PC-3 (cell line): ENCODE measurements at regions not wholly inside any gene's neighbourhood (a gene's known extent, or its start where the extent isn't known, plus 50 kb on each side); places are given as distances from the start of the nearest gene placed in this dataset.

Experiments
- ATAC-seq: fragments of 200-7000 bp; cut with Tn5 transposase; 2 replicates; pipeline ENCODE4 v1.9.1; 2020; ENCODE audit warnings: mild to moderate bottlenecking, moderate library complexity
- BruUV-seq: library from RNA; stranded (reverse); fragments of 400-500 nt; replicated peaks from 2 replicates; lab custom pipeline; 2021; lab: Mats Ljungman, UMichigan
- CTCF ChIA-PET: fragments of 300-600 bp; sonication (Branson Sonifier 250); formaldehyde crosslinking; loops from one replicate; lab custom pipeline; 2022; ENCODE audit warnings: antibody characterized with exemption; lab: Charles Lee
- POLR2A ChIA-PET: fragments of 300-600 bp; sonication (Branson Sonifier 250); formaldehyde crosslinking; loops from one replicate; lab custom pipeline; 2022; ENCODE audit warnings: antibody characterized with exemption; ENCODE audit not compliant: unreplicated experiment; lab: Charles Lee
- DNase-seq: peaks from one replicate; pipeline ENCODE4 v3.0.0-alpha.2; 2015
- H2AFZ ChIP-seq: fragments of 300-600 bp; sonication (generic); 2 replicates; pipeline ENCODE4 v1.6.0; 2016; ENCODE audit warnings: antibody characterized with exemption, low read length
- H3F3A ChIP-seq: fragments of 300-600 bp; sonication (generic); one replicate; pipeline ENCODE4 v1.6.0; 2017; ENCODE audit warnings: antibody characterized with exemption, low read length, control low read depth, mild to moderate bottlenecking; ENCODE audit not compliant: unreplicated experiment
- H3K27ac ChIP-seq: fragments of 300-600 bp; sonication (generic); 2 replicates; pipeline ENCODE4 v1.5.1; 2016; ENCODE audit warnings: mild to moderate bottlenecking, low read length
- H3K27me3 ChIP-seq: fragments of 300-600 bp; sonication (generic); 2 replicates; pipeline ENCODE4 v1.6.1; 2016; ENCODE audit warnings: low read length, mixed read lengths
- H3K36me3 ChIP-seq: fragments of 300-600 bp; sonication (generic); 2 replicates; pipeline ENCODE4 v1.6.1; 2016; ENCODE audit warnings: low read depth, mixed run types, low read length, mixed read lengths
- H3K4me1 ChIP-seq: fragments of 300-600 bp; sonication (generic); 2 replicates; pipeline ENCODE4 v1.5.1; 2016; ENCODE audit warnings: low read length; ENCODE audit not compliant: insufficient read depth
- H3K4me2 ChIP-seq: fragments of 300-600 bp; sonication (generic); 2 replicates; pipeline ENCODE4 v1.6.0; 2016; ENCODE audit warnings: low read length
- H3K4me3 ChIP-seq: fragments of 300-600 bp; sonication (generic); 2 replicates; pipeline ENCODE4 v1.5.1; 2016; ENCODE audit warnings: mild to moderate bottlenecking, low read length, mixed read lengths
- H3K79me2 ChIP-seq: fragments of 300-600 bp; sonication (generic); 2 replicates; pipeline ENCODE4 v1.6.1; 2017; ENCODE audit warnings: low read length, mixed read lengths
- H3K9ac ChIP-seq: fragments of 300-600 bp; sonication (generic); 2 replicates; pipeline ENCODE4 v1.6.0; 2016; ENCODE audit warnings: mild to moderate bottlenecking, low read length
- H3K9me2 ChIP-seq: fragments of 300-600 bp; sonication (generic); replicated peaks from 2 replicates; pipeline ENCODE4 v1.6.1; 2016; ENCODE audit warnings: mixed run types, low read length, mixed read lengths
- H3K9me3 ChIP-seq: fragments of 300-600 bp; sonication (generic); 2 replicates; pipeline ENCODE4 v1.6.1; 2016; ENCODE audit warnings: low read length, mixed read lengths
- H4K20me1 ChIP-seq: fragments of 300-600 bp; sonication (generic); 2 replicates; pipeline ENCODE4 v1.6.1; 2016; ENCODE audit warnings: low read length, mixed read lengths
- CTCF ChIP-seq: fragments of 300-600 bp; sonication (generic); conservative IDR thresholded peaks from 2 replicates; pipeline ENCODE4 v1.5.1; 2017; ENCODE audit warnings: antibody characterized with exemption, low read depth, mild to moderate bottlenecking, low read length
- EZH2 ChIP-seq: fragments of 300-600 bp; sonication (generic); IDR thresholded peaks from one replicate; pipeline ENCODE4 v1.6.1; 2017; ENCODE audit warnings: antibody characterized with exemption, mild to moderate bottlenecking, low read length; ENCODE audit not compliant: unreplicated experiment
- EZH2phosphoT487 ChIP-seq: fragments of 300-600 bp; sonication (generic); IDR thresholded peaks from 2 replicates; pipeline ENCODE4 v1.6.1; 2018; ENCODE audit warnings: mild to moderate bottlenecking, antibody characterized with exemption, low read length, borderline replicate concordance
- intact Hi-C: fragments of 100-400 bp; cut with micrococcal nuclease; formaldehyde crosslinking; loops from 2 replicates; pipeline ENCODE4 v1.9.0; 2023

DNA sequence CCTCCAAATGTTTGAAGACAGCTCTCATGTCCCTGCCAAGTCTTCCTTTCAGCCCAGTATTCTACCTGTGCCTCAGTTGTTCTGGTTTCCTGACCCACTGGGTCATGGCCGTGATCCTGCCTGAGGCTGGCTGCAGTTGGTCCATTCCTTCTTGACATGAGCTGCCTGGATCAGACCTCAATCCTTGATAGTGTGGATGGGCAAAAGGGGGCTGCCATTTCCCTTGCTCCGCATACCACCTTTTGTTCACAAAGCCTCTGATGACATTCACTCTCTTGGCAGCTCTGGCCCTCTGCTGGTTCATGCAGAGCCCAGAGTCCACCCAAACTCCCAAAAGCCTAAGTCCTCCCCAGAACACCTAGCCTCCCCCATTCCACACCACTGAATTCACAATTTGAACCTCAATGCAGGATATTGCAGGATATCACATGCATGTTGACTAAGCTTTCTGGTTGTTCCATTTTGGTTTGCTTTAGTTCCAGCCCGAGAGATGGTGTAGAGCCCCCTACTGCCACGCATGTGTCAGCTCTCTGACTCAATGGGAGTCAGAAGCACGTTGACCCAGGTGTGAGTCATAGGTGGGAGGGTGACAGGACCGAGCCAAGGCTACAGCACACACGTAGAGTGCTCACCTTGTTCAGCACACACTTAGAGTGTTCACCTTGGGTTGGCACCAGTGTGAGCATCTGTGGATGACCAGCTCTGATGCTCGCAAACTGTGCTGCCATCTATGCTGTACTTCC, 137.2 kb downstream of the MTX3 start:
- ChIA-PET CTCF (no interaction called here), POLR2A (no interaction called here)
- DNase-seq (peak; percentile 69), ATAC-seq (0 out of 2 replicates have a peak, but pooled peaks have one; percentile 49)
- Histone ChIP-seq H4K20me1 (no peaks in the 10 kb centered on the region), H3F3A (no peaks in the 10 kb centered on the region), H3K4me2 (no peak overlapping the region), H3K4me1 (peaks cover 4% of the 10 kb centered on the region; the same call in 1 of the 2 replicates), H2AFZ (no peak overlapping the region), H3K36me3 (no peaks in the 10 kb centered on the region), H3K27ac (no peak overlapping the region), H3K9me3 (no peaks in the 10 kb centered on the region), H3K79me2 (no peaks in the 10 kb centered on the region), H3K9me2 (no peaks in the 10 kb centered on the region), H3K9ac (no peak overlapping the region), H3K4me3 (no peak overlapping the region), H3K27me3 (no peaks in the 10 kb centered on the region)
- BruUV-seq: no TSS peak
- TF ChIP-seq EZH2 (no peak), EZH2phosphoT487 (no peak), CTCF (peak; percentile 38)
- intact Hi-C loops: loop anchor here (5.0 kb wide), 1 partner anchor 152 kb away; no protein-coding TSS in a partner anchor

DNA sequence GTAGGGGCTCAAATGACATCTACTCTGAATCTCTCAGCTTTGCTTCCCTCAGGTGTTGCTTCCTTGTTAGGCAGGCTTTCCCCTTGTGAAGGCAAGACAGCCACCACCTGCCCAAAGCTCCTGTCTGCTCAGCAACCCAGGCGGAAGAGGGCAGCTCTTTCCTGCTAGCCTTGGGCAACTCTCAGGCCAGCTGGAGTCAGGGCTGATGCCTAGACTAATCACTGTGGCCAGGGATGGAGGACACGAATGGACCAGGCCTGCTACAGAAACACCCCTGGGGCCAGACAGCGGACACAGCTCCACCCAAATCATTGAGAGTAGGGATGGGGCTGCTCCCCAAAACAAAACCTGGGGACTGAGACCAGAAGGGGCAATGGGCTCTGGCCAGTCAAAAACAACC, 138.0 kb downstream of the MTX3 start:
- H3K9me2 ChIP-seq: no peaks in the 10 kb centered on the region
- H3K4me1 ChIP-seq: peaks cover 4% of the 10 kb centered on the region; the same call in 1 of the 2 replicates
- ChIA-PET POLR2A (no interaction called here), CTCF (no interaction called here)
- DNase-seq (no peak), ATAC-seq (no peak)
- no peak for TF ChIP-seq EZH2phosphoT487
- TF ChIP-seq EZH2: no peak
- TF ChIP-seq CTCF: no peak
- no peak overlapping the region for H2AFZ ChIP-seq
- H4K20me1 ChIP-seq: no peaks in the 10 kb centered on the region
- no peaks in the 10 kb centered on the region for H3K36me3 ChIP-seq
- H3K27ac ChIP-seq: no peak overlapping the region
- H3K79me2 ChIP-seq: no peaks in the 10 kb centered on the region
- intact Hi-C loops: loop anchor here (5.0 kb wide), 1 partner anchor 151 kb away; no protein-coding TSS in a partner anchor
- H3K4me3 ChIP-seq: no peak overlapping the region
- no peaks in the 10 kb centered on the region for H3K27me3 ChIP-seq
- no peaks in the 10 kb centered on the region for H3K9me3 ChIP-seq
- H3F3A ChIP-seq: no peaks in the 10 kb centered on the region
- no peak overlapping the region for H3K4me2 ChIP-seq
- H3K9ac ChIP-seq: no peak overlapping the region
- no TSS peak for BruUV-seq

DNA sequence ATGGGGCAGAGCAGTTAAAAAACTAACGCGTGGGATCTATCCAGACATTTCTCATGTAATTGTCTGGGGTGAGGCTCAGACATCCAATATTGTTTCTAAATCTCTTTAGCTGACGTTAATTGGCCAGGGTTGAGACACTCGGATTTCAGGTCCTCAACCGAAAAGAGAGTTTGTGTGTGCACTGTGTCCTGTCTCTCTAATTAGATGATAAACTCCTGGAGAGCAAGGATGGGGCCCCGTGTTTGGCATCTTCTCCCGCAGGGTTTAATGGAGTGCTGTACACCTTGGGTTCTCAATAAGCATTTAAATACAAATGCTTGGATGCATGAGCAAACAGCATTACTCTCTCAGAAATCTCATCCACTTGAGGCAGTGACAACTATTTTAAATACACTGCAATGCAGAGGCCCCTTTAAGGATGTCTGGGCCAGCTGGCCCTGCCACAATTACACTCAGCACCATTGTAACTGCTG, 139.6 kb downstream of the MTX3 start:
- no peak for ATAC-seq
- H3K27me3 ChIP-seq: no peaks in the 10 kb centered on the region
- H3F3A ChIP-seq: no peaks in the 10 kb centered on the region
- DNase-seq: no peak
- peaks cover 4% of the 10 kb centered on the region; the same call in 1 of the 2 replicates for H3K4me1 ChIP-seq
- ChIA-PET CTCF (no interaction called here), POLR2A (no interaction called here)
- no peak for TF ChIP-seq CTCF
- no peak for TF ChIP-seq EZH2phosphoT487
- no peak for TF ChIP-seq EZH2
- no peaks in the 10 kb centered on the region for H3K36me3 ChIP-seq
- no peaks in the 10 kb centered on the region for H4K20me1 ChIP-seq
- no peaks in the 10 kb centered on the region for H3K79me2 ChIP-seq
- intact Hi-C loops: loop anchor here (5.0 kb wide), 1 partner anchor 149 kb away; no protein-coding TSS in a partner anchor
- H3K4me2 ChIP-seq: no peak overlapping the region
- H3K9me3 ChIP-seq: no peaks in the 10 kb centered on the region
- no TSS peak for BruUV-seq
- no peak overlapping the region for H3K4me3 ChIP-seq
- no peak overlapping the region for H3K9ac ChIP-seq
- no peaks in the 10 kb centered on the region for H3K9me2 ChIP-seq
- H2AFZ ChIP-seq: no peak overlapping the region
- H3K27ac ChIP-seq: no peak overlapping the region
